HEK293T (cell line): ENCODE measurements at regions not wholly inside any gene's neighbourhood (a gene's known extent, or its start where the extent isn't known, plus 50 kb on each side); places are given as distances from the start of the nearest gene placed in this dataset.

Experiments
- BHLHE40 ChIP-seq: fragments of 450-650 bp; IDR thresholded peaks from 2 replicates; pipeline ENCODE4 v1.6.1; 2016; ENCODE audit warnings: mild to moderate bottlenecking, moderate library complexity, borderline replicate concordance
- LEF1 ChIP-seq: fragments of 450-650 bp; IDR thresholded peaks from 2 replicates; pipeline ENCODE4 v1.6.1; 2017; ENCODE audit warnings: mild to moderate bottlenecking, borderline replicate concordance
- NFRKB ChIP-seq: fragments of 450-650 bp; IDR thresholded peaks from 2 replicates; pipeline ENCODE4 v1.6.1; 2016; ENCODE audit warnings: mild to moderate bottlenecking, moderate library complexity
- SUZ12 ChIP-seq: fragments of 450-650 bp; IDR thresholded peaks from 2 replicates; pipeline ENCODE4 v1.6.1; 2016; ENCODE audit warnings: mild to moderate bottlenecking

DNA sequence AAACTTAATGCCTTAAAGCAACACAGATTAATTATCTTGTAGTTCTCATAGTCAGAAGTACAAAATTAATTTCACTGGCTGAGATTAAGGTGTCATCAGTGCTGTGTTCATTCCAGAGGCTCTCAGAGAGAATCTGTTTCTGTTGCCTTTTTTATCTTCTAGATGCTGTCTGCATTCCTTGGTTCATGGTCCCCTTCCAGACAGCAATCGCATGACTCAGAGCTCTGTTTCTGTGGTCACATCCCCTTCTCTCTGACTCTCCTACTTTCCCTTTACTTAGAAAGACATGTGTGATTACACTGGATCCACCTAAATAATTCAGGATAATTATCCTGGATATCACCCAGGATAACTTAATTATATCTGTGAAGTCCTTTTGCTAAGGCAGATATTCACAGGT is 148.6 kb downstream of the MAIP1 start:
- no peak for TF ChIP-seq SUZ12
- no peak for TF ChIP-seq BHLHE40
- TF ChIP-seq NFRKB, result no peak
- TF ChIP-seq LEF1, result no peak
